ENCODE measurements at regions not wholly inside any gene's neighbourhood (a gene's known extent, or its start where the extent isn't known, plus 50 kb on each side); places are given as distances from the start of the nearest gene placed in this dataset.

DNA sequence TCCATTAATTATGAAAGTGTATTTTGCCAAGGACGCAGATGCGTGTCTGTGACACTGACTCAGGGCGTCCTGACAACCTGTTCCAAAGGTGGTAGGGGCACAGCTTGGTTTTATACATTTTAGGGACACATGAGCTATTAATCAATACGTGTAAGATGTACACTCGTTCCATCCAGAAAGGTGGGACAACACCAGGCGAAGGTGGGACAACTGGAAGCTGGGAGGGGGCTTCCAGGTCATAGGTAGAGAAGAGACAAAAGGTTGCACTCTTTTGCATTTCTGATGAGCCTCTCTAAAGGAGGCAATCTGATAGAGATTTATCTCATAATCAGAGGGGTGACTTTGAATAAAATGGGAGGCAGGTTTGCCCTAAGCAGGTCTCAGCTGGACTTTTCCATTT, 82.7 kb upstream of the ZNF746 start:
- TF ChIP-seq TAF1 (IDR thresholded peaks at IDR 0.05; ENCODE audit: low read depth), result no peak
- no peak for TF ChIP-seq EGR1 (IDR thresholded peaks at IDR 0.05)
- TF ChIP-seq CREB1 (IDR thresholded peaks at IDR 0.05; ENCODE audit: low read depth), result no peak
- TF ChIP-seq EP300 (IDR thresholded peaks at IDR 0.05; ENCODE audit: borderline replicate concordance), result no peak
- TF ChIP-seq ZBTB7A (IDR thresholded peaks at IDR 0.05; ENCODE audit: low read depth), result no peak
- no peak for TF ChIP-seq REST (IDR thresholded peaks at IDR 0.05; ENCODE audit: low read depth)
- TF ChIP-seq NFIC (IDR thresholded peaks at IDR 0.05), result no peak
- no peak for TF ChIP-seq RAD21 (IDR thresholded peaks at IDR 0.05; ENCODE audit: low read depth)
- no peak for TF ChIP-seq MAX (IDR thresholded peaks at IDR 0.05)
- TF ChIP-seq FOXM1 (IDR thresholded peaks at IDR 0.05; ENCODE audit: borderline replicate concordance, low read depth), result no peak
- TF ChIP-seq CEBPB (IDR thresholded peaks at IDR 0.05), result no peak
- TF ChIP-seq TCF12 (IDR thresholded peaks at IDR 0.05; ENCODE audit: low read depth), result no peak
- no peak for TF ChIP-seq YY1 (IDR thresholded peaks at IDR 0.05; ENCODE audit: low read depth)
- TF ChIP-seq TEAD4 (IDR thresholded peaks at IDR 0.05), result no peak
- no peak for TF ChIP-seq USF1 (IDR thresholded peaks at IDR 0.05)

- TF ChIP-seq CREB1 (IDR thresholded peaks at IDR 0.05; ENCODE audit: low read depth), result no peak
- no peak for TF ChIP-seq NFIC (IDR thresholded peaks at IDR 0.05)
- TF ChIP-seq TAF1 (IDR thresholded peaks at IDR 0.05; ENCODE audit: low read depth), result no peak
- no peak for TF ChIP-seq EGR1 (IDR thresholded peaks at IDR 0.05)
- no peak for TF ChIP-seq EP300 (IDR thresholded peaks at IDR 0.05; ENCODE audit: borderline replicate concordance)
- no peak for TF ChIP-seq TEAD4 (IDR thresholded peaks at IDR 0.05)
- TF ChIP-seq YY1 (IDR thresholded peaks at IDR 0.05; ENCODE audit: low read depth), result no peak
- no peak for TF ChIP-seq RAD21 (IDR thresholded peaks at IDR 0.05; ENCODE audit: low read depth)
- no peak for TF ChIP-seq TCF12 (IDR thresholded peaks at IDR 0.05; ENCODE audit: low read depth)
- TF ChIP-seq CEBPB (IDR thresholded peaks at IDR 0.05), result no peak
- TF ChIP-seq USF1 (IDR thresholded peaks at IDR 0.05), result no peak
- no peak for TF ChIP-seq REST (IDR thresholded peaks at IDR 0.05; ENCODE audit: low read depth)
- no peak for TF ChIP-seq MAX (IDR thresholded peaks at IDR 0.05)
- no peak for TF ChIP-seq FOXM1 (IDR thresholded peaks at IDR 0.05; ENCODE audit: borderline replicate concordance, low read depth)
- no peak for TF ChIP-seq ZBTB7A (IDR thresholded peaks at IDR 0.05; ENCODE audit: low read depth)
Observed at GRCh38 chr7:149573519-149573918, 75.9 kb upstream of the ZNF746 start.

DNA sequence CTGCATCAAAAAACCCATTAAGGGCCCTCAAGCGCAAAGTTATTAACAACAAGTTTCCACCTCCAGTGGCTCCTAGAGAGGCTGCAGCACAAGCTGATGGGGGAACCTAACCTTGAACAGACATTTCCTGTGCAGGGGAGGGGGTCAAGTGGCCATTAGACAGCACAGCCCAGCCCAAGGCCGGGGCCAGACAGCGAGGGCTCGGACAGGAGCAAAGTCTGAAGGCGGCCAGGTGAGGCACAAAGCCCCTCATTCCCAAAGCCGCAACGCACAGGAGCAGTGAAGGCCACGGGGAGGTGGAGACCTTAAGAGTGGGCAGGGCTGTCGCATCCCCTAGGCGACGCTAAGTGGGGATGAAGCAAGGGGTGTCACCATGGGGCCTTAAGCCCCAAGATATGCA, 73.2 kb upstream of the ZNF746 start:
- no peak for TF ChIP-seq TCF12 (IDR thresholded peaks at IDR 0.05; ENCODE audit: low read depth)
- TF ChIP-seq CREB1 (IDR thresholded peaks at IDR 0.05; ENCODE audit: low read depth), result no peak
- no peak for TF ChIP-seq YY1 (IDR thresholded peaks at IDR 0.05; ENCODE audit: low read depth)

GRCh38 chr7:149569726-149570422, 72.3 kb upstream of the ZNF746 start:
- TF ChIP-seq RAD21 (IDR thresholded peaks at IDR 0.05; ENCODE audit: low read depth) (no peak), TCF12 (IDR thresholded peaks at IDR 0.05; ENCODE audit: low read depth) (no peak), REST (IDR thresholded peaks at IDR 0.05; ENCODE audit: low read depth) (no peak), NFIC (IDR thresholded peaks at IDR 0.05) (no peak), FOXM1 (IDR thresholded peaks at IDR 0.05; ENCODE audit: borderline replicate concordance, low read depth) (no peak)

All from Ishikawa (cell line).